GM18858 (cell line): ENCODE measurements at regions not wholly inside any gene's neighbourhood (a gene's known extent, or its start where the extent isn't known, plus 50 kb on each side); places are given as distances from the start of the nearest gene placed in this dataset.

Source experiments
- ATAC-seq: cut with Tn5 transposase; IDR thresholded peaks from one replicate; pipeline ENCODE4 v1.9.1; 2021; ENCODE audit not compliant: unreplicated experiment

GRCh38 chr7:125678771-125679170, 749.1 kb upstream of the POT1 start:
- ATAC-seq: no peak

- ATAC-seq: no peak
Observed at GRCh38 chr7:125675640-125676039, 746.0 kb upstream of the POT1 start.

- no peak for ATAC-seq
Observed at GRCh38 chr7:125675169-125675568, 745.5 kb upstream of the POT1 start.

- no peak for ATAC-seq
Observed at GRCh38 chr7:125670926-125671572, 741.4 kb upstream of the POT1 start.

GRCh38 chr7:125668321-125668993, 738.8 kb upstream of the POT1 start:
- ATAC-seq: no peak

GRCh38 chr7:125664625-125665024, 735.0 kb upstream of the POT1 start:
- ATAC-seq: no peak

- no peak for ATAC-seq
Observed at GRCh38 chr7:125663961-125664360, 734.3 kb upstream of the POT1 start.

- ATAC-seq: no peak
Observed at GRCh38 chr7:125661677-125662076, 732.1 kb upstream of the POT1 start.

GRCh38 chr7:125661006-125661405, 731.4 kb upstream of the POT1 start:
- no peak for ATAC-seq

- ATAC-seq: no peak
Observed at GRCh38 chr7:125654076-125654475, 724.5 kb upstream of the POT1 start.

- no peak for ATAC-seq
Observed at GRCh38 chr7:125651823-125652528, 722.4 kb upstream of the POT1 start.

- ATAC-seq: no peak
Observed at GRCh38 chr7:125648543-125648942, 718.9 kb upstream of the POT1 start.

- no peak for ATAC-seq
Observed at GRCh38 chr7:125645770-125646169, 716.1 kb upstream of the POT1 start.

GRCh38 chr7:125644109-125644508, 714.5 kb upstream of the POT1 start:
- no peak for ATAC-seq

- no peak for ATAC-seq
Observed at GRCh38 chr7:125643302-125643701, 713.7 kb upstream of the POT1 start.

GRCh38 chr7:125641884-125642283, 712.3 kb upstream of the POT1 start:
- ATAC-seq: no peak

- no peak for ATAC-seq
Observed at GRCh38 chr7:125636320-125636962, 706.8 kb upstream of the POT1 start.

- ATAC-seq: no peak
Observed at GRCh38 chr7:125618516-125618915, 688.9 kb upstream of the POT1 start.

- no peak for ATAC-seq
Observed at GRCh38 chr7:125611582-125611981, 682.0 kb upstream of the POT1 start.

- no peak for ATAC-seq
Observed at GRCh38 chr7:125606671-125607070, 677.0 kb upstream of the POT1 start.

- no peak for ATAC-seq
Observed at GRCh38 chr7:125605241-125605640, 675.6 kb upstream of the POT1 start.

- no peak for ATAC-seq
Observed at GRCh38 chr7:125602441-125602840, 672.8 kb upstream of the POT1 start.
